ENCODE measurements at regions not wholly inside any gene's neighbourhood (a gene's known extent, or its start where the extent isn't known, plus 50 kb on each side); places are given as distances from the start of the nearest gene placed in this dataset.
"Not testable (repeated sequence)": the region's sequence is repeated elsewhere in the genome, so short reads cannot be mapped to it uniquely, and the experiment has no call there.

DNA sequence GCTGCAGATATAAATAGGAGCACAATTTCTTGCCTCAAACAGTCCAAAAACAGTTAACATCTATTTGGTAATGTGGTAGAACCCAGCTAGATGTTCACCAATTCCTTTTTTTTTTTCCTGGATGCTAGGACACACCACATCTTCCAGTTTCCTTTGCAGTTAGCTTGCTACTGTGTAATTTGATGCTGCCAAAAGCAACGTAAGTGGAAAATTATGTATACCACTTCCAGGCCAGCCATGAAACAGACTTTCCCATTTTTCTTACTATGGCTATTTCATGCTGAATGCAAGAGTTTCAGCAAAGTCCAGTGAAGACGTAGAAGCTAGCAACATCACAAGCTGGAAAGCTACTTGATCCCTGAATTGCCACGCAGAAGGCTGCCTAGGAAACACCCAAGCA is 667.2 kb downstream of the TLE1 start:
- intact Hi-C loops (cut with DNase I) = no loop called here
- no peaks in the 10 kb centered on the region for H3K27me3 ChIP-seq
- DNase-seq (no peak), ATAC-seq (no peak)
- H3K27ac ChIP-seq = no peak overlapping the region
- no peak overlapping the region for H3K4me3 ChIP-seq
- no peaks in the 10 kb centered on the region for H3K9me3 ChIP-seq
- H3K36me3 ChIP-seq = no peaks in the 10 kb centered on the region
- H3K4me1 ChIP-seq = no peaks in the 10 kb centered on the region
- TF ChIP-seq, protein P1, sequence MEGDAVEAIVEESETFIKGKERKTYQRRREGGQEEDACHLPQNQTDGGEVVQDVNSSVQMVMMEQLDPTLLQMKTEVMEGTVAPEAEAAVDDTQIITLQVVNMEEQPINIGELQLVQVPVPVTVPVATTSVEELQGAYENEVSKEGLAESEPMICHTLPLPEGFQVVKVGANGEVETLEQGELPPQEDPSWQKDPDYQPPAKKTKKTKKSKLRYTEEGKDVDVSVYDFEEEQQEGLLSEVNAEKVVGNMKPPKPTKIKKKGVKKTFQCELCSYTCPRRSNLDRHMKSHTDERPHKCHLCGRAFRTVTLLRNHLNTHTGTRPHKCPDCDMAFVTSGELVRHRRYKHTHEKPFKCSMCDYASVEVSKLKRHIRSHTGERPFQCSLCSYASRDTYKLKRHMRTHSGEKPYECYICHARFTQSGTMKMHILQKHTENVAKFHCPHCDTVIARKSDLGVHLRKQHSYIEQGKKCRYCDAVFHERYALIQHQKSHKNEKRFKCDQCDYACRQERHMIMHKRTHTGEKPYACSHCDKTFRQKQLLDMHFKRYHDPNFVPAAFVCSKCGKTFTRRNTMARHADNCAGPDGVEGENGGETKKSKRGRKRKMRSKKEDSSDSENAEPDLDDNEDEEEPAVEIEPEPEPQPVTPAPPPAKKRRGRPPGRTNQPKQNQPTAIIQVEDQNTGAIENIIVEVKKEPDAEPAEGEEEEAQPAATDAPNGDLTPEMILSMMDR (IDR thresholded peaks at IDR 0.05) = no peak

DNA sequence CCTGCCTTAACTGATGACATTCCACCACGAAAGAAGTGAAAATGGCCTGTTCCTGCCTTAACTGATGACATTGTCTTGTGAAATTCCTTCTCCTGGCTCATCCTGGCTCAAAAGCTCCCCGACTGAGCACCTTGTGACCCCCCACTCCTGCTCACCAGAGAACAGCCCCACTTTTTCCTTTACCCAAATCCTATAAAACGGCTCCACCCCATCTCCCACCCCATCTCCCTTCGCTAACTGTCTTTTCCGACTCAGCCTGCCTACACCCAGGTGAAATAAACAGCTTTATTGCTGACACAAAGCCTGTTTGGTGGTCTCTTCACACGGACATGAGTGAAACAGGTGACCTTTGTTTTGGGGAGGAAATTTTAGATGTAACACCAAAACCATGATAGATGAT is 674.4 kb downstream of the TLE1 start:
- H3K4me3 ChIP-seq; H3K27ac ChIP-seq; H3K27me3 ChIP-seq; ATAC-seq; H3K9me3 ChIP-seq; DNase-seq; H3K4me1 ChIP-seq; intact Hi-C loops (cut with DNase I); H3K36me3 ChIP-seq: not testable (repeated sequence)

DNA sequence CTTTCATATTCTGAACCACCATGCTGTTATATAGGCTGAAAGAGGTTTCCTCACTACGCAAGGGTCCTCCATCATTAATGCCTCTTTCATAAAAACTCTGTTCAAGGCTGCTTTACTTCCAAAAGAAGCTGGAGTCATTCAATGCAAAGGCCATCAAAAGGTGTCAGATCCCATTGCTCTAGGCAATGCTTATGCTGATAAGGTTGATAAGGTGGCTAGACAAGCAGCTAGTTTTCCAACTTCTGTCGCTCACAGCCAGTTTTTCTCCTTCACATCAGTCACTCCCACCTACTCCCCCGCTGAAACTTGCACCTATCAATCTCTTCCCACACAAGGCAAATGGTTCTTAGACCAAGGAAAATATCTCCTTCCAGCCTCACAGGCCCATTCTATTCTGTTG is 676.2 kb downstream of the TLE1 start:
- H3K4me3 ChIP-seq; ATAC-seq; H3K27me3 ChIP-seq; intact Hi-C loops (cut with DNase I); DNase-seq; H3K27ac ChIP-seq; H3K36me3 ChIP-seq; H3K9me3 ChIP-seq; H3K4me1 ChIP-seq: not testable (repeated sequence)

DNA sequence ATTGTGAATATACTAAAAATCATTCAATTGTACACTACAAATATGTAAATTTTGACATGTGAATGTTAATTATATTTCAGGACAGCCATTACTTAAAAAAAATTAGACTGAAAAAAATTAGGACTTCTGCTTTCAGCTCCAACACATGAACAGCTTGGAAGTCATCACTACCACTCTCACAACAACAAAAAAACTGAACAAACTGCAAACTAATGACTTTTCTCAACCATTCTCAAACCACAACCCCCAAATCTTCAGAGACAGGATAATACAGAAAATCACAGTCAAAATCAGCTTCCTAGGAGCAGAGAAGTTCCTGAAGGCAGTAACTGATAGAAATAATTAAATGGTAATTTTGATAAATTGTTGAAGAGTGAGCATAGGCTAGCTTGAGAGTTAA is 686.4 kb downstream of the TLE1 start:
- intact Hi-C loops (cut with DNase I) = no loop called here
- TF ChIP-seq, protein P1 (IDR thresholded peaks at IDR 0.05) = no peak
- H3K27ac ChIP-seq = no peak overlapping the region
- ATAC-seq = no peak
- no peak overlapping the region for H3K4me3 ChIP-seq
- no peaks in the 10 kb centered on the region for H3K36me3 ChIP-seq
- no peaks in the 10 kb centered on the region for H3K27me3 ChIP-seq
- H3K9me3 ChIP-seq = peaks cover 0 to 3% of the 10 kb centered on the region in 2 donors
- H3K4me1 ChIP-seq = no peaks in the 10 kb centered on the region
- peak in 1 of 4 donors; percentile 2 for DNase-seq

DNA sequence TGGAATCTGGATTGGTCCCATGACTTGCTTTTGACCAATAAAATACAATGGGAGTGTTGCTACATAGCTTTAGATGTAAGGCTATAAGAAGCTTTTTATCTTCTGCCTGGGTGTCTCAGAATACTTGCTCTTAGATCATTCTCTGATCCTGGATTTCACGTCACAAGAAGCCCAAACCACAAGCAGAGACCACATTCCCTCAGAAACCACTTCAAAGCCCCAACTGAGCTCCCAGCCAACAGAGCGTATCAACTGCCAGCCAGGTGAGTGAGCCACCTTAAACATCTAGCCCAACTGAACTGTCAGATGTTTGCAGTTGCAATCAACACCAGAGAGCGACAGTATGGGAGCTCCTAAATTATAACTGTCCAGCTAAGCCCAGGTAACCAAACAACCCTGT is 687.1 kb downstream of the TLE1 start:
- Histone ChIP-seq H3K27ac (no peak overlapping the region), H3K27me3 (no peaks in the 10 kb centered on the region), H3K9me3 (peaks cover 0 to 3% of the 10 kb centered on the region in 2 donors), H3K4me3 (no peak overlapping the region), H3K4me1 (no peaks in the 10 kb centered on the region), H3K36me3 (no peaks in the 10 kb centered on the region)
- TF ChIP-seq, protein P1 (IDR thresholded peaks at IDR 0.05) = no peak
- ATAC-seq (no peak), DNase-seq (no peak)
- intact Hi-C loops (cut with DNase I) = no loop called here

DNA sequence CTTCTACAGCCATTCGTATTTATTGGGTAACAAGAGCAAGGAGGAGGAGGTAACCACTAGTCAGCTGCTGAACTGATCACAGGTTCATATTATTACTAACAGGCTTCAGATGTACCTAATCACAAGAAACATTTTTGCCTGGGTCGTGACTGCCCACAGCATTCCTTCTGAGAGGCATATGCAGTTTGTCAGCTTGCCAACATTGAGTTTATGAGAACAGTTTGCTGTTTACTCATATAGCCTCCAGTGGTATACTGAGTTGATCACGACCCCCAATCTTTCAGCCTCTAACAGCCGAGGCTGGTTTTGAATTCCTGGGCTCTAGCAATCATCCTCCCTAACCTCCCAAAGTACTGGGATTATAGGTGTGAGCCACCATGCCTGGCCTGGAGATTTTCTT is 693.6 kb downstream of the TLE1 start:
- Histone ChIP-seq H3K27me3 (no peaks in the 10 kb centered on the region), H3K27ac (no peak overlapping the region), H3K9me3 (no peaks in the 10 kb centered on the region), H3K4me3 (no peak overlapping the region), H3K4me1 (no peaks in the 10 kb centered on the region), H3K36me3 (no peaks in the 10 kb centered on the region)
- ATAC-seq (no peak), DNase-seq (no peak)
- TF ChIP-seq, protein P1 (IDR thresholded peaks at IDR 0.05) = no peak
- intact Hi-C loops (cut with DNase I) = no loop called here

Data from left lung (tissue), 4 donors.